ENCODE measurements at regions not wholly inside any gene's neighbourhood (a gene's known extent, or its start where the extent isn't known, plus 50 kb on each side); places are given as distances from the start of the nearest gene placed in this dataset.

DNA sequence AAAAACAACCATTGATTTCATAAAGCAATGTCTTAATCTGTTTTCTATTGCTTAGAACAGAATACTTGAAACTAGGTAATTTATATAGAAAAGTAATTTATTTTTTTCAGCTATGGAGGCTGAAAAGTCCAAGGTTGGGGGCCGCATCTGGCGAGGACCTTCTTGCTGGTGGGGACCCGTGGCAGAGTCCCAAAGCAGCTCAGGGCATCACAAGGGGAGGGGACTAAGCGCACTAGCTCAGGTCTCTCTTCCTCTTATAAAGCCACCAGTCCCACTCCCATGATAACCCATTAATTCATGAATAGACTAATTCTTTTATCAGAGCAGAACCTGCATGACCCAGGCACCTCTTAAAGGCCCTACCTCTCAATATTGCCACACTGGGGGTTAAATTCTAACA, 87.2 kb upstream of the KLF13 start (continued):
- TF ChIP-seq, protein P1, sequence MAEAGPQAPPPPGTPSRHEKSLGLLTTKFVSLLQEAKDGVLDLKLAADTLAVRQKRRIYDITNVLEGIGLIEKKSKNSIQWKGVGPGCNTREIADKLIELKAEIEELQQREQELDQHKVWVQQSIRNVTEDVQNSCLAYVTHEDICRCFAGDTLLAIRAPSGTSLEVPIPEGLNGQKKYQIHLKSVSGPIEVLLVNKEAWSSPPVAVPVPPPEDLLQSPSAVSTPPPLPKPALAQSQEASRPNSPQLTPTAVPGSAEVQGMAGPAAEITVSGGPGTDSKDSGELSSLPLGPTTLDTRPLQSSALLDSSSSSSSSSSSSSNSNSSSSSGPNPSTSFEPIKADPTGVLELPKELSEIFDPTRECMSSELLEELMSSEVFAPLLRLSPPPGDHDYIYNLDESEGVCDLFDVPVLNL (CRISPR knock-in tag; IDR thresholded peaks at IDR 0.05; ENCODE audit: borderline replicate concordance, low read depth) = no peak
- TF ChIP-seq ZSCAN18 (CRISPR knock-in tag; IDR thresholded peaks at IDR 0.05) (no peak), TP53 (CRISPR knock-in tag; IDR thresholded peaks at IDR 0.05) (no peak), NR1H2 (CRISPR knock-in tag; IDR thresholded peaks at IDR 0.05) (no peak), NFE2L1 (CRISPR knock-in tag; IDR thresholded peaks at IDR 0.05) (no peak), ATF6 (CRISPR knock-in tag; IDR thresholded peaks at IDR 0.05) (no peak)
- TF ChIP-seq, protein P2, sequence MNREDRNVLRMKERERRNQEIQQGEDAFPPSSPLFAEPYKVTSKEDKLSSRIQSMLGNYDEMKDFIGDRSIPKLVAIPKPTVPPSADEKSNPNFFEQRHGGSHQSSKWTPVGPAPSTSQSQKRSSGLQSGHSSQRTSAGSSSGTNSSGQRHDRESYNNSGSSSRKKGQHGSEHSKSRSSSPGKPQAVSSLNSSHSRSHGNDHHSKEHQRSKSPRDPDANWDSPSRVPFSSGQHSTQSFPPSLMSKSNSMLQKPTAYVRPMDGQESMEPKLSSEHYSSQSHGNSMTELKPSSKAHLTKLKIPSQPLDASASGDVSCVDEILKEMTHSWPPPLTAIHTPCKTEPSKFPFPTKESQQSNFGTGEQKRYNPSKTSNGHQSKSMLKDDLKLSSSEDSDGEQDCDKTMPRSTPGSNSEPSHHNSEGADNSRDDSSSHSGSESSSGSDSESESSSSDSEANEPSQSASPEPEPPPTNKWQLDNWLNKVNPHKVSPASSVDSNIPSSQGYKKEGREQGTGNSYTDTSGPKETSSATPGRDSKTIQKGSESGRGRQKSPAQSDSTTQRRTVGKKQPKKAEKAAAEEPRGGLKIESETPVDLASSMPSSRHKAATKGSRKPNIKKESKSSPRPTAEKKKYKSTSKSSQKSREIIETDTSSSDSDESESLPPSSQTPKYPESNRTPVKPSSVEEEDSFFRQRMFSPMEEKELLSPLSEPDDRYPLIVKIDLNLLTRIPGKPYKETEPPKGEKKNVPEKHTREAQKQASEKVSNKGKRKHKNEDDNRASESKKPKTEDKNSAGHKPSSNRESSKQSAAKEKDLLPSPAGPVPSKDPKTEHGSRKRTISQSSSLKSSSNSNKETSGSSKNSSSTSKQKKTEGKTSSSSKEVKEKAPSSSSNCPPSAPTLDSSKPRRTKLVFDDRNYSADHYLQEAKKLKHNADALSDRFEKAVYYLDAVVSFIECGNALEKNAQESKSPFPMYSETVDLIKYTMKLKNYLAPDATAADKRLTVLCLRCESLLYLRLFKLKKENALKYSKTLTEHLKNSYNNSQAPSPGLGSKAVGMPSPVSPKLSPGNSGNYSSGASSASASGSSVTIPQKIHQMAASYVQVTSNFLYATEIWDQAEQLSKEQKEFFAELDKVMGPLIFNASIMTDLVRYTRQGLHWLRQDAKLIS (CRISPR knock-in tag; IDR thresholded peaks at IDR 0.05; ENCODE audit: borderline replicate concordance) = no peak
- TF ChIP-seq, protein P3, sequence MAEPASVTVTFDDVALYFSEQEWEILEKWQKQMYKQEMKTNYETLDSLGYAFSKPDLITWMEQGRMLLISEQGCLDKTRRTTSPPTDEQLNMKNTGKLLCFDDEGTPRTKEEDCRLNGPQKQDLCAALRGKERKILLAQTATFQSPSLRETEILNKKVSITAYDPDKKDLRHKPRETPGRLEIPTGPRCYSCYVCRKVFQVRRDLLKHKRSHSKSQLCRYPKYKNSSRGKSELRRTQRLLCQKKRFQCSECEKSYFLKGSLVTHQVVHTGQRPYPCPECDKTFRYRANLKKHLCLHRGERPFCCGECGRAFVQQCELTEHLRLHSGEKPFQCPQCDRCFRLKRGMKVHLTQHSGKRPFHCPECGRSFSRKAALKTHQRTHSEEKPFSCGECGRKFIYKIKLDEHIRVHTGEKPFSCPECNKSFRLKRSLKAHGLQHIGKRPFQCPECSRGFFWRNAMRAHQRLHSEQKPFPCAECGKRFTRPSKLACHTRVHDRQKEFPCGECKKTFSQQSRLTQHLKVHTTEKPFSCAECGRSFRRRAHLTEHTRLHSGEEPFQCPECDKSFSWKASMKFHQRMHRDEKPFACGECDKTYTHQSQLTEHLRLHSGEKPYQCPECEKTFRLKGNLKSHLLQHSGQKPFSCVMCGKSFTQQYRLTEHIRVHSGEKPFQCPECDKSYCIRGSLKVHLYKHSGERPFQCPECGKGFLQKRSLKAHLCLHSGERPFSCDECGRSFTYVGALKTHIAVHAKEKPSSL (CRISPR knock-in tag; conservative IDR thresholded peaks at IDR 0.05) = no peak

- no peaks in the 10 kb centered on the region for H3K36me3 Mint-ChIP-seq
- POLR2A ChIA-PET = no interaction called here
- CTCF ChIA-PET = no interaction called here
- ATAC-seq (no peak), DNase-seq (ENCODE audit: low spot score) (no peak)
- no peak overlapping the region for H3K27ac Mint-ChIP-seq
- H3K4me3 Mint-ChIP-seq = no peak overlapping the region
- H3K9me3 Mint-ChIP-seq = peaks cover 3% of the 10 kb centered on the region; the same call in 1 of the 2 replicates
- no peaks in the 10 kb centered on the region for H3K4me1 Mint-ChIP-seq
- no peaks in the 10 kb centered on the region for H3K27me3 Mint-ChIP-seq (ENCODE audit: low read depth)
- TF ChIP-seq SP1 (CRISPR knock-in tag; conservative IDR thresholded peaks at IDR 0.05) (no peak), JAZF1 (CRISPR knock-in tag; IDR thresholded peaks at IDR 0.05) (no peak), CDX4 (CRISPR knock-in tag; IDR thresholded peaks at IDR 0.05; ENCODE audit: borderline replicate concordance) (no peak), ZNF416 (CRISPR knock-in tag; IDR thresholded peaks at IDR 0.05) (no peak), ZNF671 (CRISPR knock-in tag; IDR thresholded peaks at IDR 0.05) (no peak), MYBL2 (CRISPR knock-in tag; IDR thresholded peaks at IDR 0.05) (no peak), TEAD1 (CRISPR knock-in tag; IDR thresholded peaks at IDR 0.05) (no peak)
- TF ChIP-seq, protein P4, sequence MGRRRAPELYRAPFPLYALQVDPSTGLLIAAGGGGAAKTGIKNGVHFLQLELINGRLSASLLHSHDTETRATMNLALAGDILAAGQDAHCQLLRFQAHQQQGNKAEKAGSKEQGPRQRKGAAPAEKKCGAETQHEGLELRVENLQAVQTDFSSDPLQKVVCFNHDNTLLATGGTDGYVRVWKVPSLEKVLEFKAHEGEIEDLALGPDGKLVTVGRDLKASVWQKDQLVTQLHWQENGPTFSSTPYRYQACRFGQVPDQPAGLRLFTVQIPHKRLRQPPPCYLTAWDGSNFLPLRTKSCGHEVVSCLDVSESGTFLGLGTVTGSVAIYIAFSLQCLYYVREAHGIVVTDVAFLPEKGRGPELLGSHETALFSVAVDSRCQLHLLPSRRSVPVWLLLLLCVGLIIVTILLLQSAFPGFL (CRISPR knock-in tag; IDR thresholded peaks at IDR 0.05; ENCODE audit: borderline replicate concordance) = no peak
- TF ChIP-seq, protein P2 (CRISPR knock-in tag; IDR thresholded peaks at IDR 0.05; ENCODE audit: borderline replicate concordance) = no peak
Observed at GRCh38 chr15:31241888-31242522, 84.6 kb upstream of the KLF13 start.

All from WTC11 (cell line).